Endothelial cell (in vitro differentiated cells): ENCODE measurements at regions not wholly inside any gene's neighbourhood (a gene's known extent, or its start where the extent isn't known, plus 50 kb on each side); places are given as distances from the start of the nearest gene placed in this dataset.

ENCODE experiments used
- DNase-seq: peaks from one replicate; pipeline ENCODE4 v3.0.0; 2021; ENCODE audit warnings: low spot score
- H3K27ac Mint-ChIP-seq: one replicate; pipeline ENCODE4 v1.8.0; 2021; ENCODE audit warnings: mixed read lengths, inconsistent platforms; ENCODE audit not compliant: unreplicated experiment
- H3K27me3 Mint-ChIP-seq: one replicate; pipeline ENCODE4 v1.8.0; 2021; ENCODE audit warnings: mild to moderate bottlenecking, moderate library complexity, mixed read lengths, inconsistent platforms; ENCODE audit not compliant: unreplicated experiment
- H3K36me3 Mint-ChIP-seq: one replicate; pipeline ENCODE4 v1.8.0; 2021; ENCODE audit warnings: mild to moderate bottlenecking, low read depth, mixed read lengths, inconsistent platforms; ENCODE audit not compliant: unreplicated experiment
- H3K4me1 Mint-ChIP-seq: one replicate; pipeline ENCODE4 v1.8.0; 2021; ENCODE audit warnings: mild to moderate bottlenecking, mixed read lengths, inconsistent platforms; ENCODE audit not compliant: unreplicated experiment
- H3K4me3 Mint-ChIP-seq: one replicate; pipeline ENCODE4 v1.8.0; 2021; ENCODE audit warnings: mild to moderate bottlenecking, mixed read lengths, inconsistent platforms; ENCODE audit not compliant: unreplicated experiment
- H3K9me3 Mint-ChIP-seq: one replicate; pipeline ENCODE4 v1.8.0; 2021; ENCODE audit warnings: mixed read lengths, inconsistent platforms; ENCODE audit not compliant: unreplicated experiment
- CTCF ChIP-seq: fragments of 200-600 bp; sonication (generic); IDR thresholded peaks from one replicate; pipeline ENCODE4 v1.5.0; 2021; ENCODE audit warnings: antibody characterized with exemption; ENCODE audit not compliant: unreplicated experiment

- peaks cover 8% of the 10 kb centered on the region for H3K4me1 Mint-ChIP-seq
- H3K4me3 Mint-ChIP-seq = no peak overlapping the region
- TF ChIP-seq CTCF = no peak
- no peaks in the 10 kb centered on the region for H3K9me3 Mint-ChIP-seq
- no peaks in the 10 kb centered on the region for H3K27me3 Mint-ChIP-seq
- no peak for DNase-seq
- H3K36me3 Mint-ChIP-seq = no peaks in the 10 kb centered on the region
- H3K27ac Mint-ChIP-seq = no peak overlapping the region
These were observed 115.0 kb upstream of the PTPRG start for GRCh38 chr3:61446341-61446740.

DNA sequence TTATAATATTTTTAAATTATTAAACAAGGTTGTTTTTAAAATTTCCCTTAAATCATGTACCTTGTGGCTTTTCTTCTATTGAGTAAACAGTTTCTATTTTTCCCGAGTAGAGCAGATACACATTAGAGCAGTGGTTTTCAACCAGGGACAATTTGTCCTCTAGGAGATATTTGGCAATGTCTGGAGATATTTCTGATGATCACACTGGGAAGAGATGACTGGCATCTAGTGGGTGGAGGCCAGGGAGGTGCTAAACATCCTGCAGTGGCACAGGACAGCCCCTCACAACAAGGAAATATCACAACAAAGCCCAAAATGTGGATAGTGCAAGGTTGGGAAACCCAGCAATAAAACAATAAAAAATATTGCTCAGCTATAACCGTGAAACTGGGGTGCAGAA lies 113.0 kb upstream of the PTPRG start:
- Mint-ChIP-seq H3K36me3 (no peaks in the 10 kb centered on the region), H3K27me3 (peaks cover 2% of the 10 kb centered on the region), H3K4me1 (peaks cover 8% of the 10 kb centered on the region), H3K4me3 (no peak overlapping the region), H3K9me3 (no peaks in the 10 kb centered on the region), H3K27ac (no peak overlapping the region)
- no peak for TF ChIP-seq CTCF
- no peak for DNase-seq

GRCh38 chr3:61449327-61450040 lies 111.9 kb upstream of the PTPRG start:
- TF ChIP-seq CTCF = no peak
- Mint-ChIP-seq H3K9me3 (no peaks in the 10 kb centered on the region), H3K36me3 (no peaks in the 10 kb centered on the region), H3K27me3 (peaks cover 2% of the 10 kb centered on the region), H3K27ac (no peak overlapping the region), H3K4me3 (no peak overlapping the region), H3K4me1 (peaks cover 8% of the 10 kb centered on the region)
- DNase-seq = no peak

DNA sequence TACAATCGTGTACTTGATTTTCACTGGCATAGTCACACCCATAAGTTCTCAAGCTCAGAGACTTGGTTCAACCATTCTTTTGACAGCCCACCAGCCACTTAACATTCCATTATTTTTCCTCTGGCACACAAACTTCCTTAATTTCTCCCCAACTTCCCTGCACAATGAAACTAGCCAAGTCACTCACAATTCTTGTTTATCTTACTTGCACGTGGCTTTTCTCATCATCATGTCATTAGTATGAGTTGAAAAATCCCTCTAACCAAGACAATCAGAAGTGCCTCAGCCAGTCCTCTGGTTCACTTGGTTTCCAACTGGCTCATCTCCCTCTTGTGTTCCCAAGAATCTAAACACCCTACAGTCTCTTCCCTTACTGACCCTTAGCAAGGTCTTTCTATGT lies 110.5 kb upstream of the PTPRG start:
- peaks cover 2% of the 10 kb centered on the region for H3K27me3 Mint-ChIP-seq
- H3K4me3 Mint-ChIP-seq = no peak overlapping the region
- H3K27ac Mint-ChIP-seq = no peak overlapping the region
- H3K36me3 Mint-ChIP-seq = no peaks in the 10 kb centered on the region
- H3K4me1 Mint-ChIP-seq = peaks cover 8% of the 10 kb centered on the region
- H3K9me3 Mint-ChIP-seq = no peaks in the 10 kb centered on the region
- no peak for TF ChIP-seq CTCF
- DNase-seq = no peak

- TF ChIP-seq CTCF = no peak
- H3K4me3 Mint-ChIP-seq = no peak overlapping the region
- no peaks in the 10 kb centered on the region for H3K36me3 Mint-ChIP-seq
- no peak for DNase-seq
- no peaks in the 10 kb centered on the region for H3K9me3 Mint-ChIP-seq
- H3K27me3 Mint-ChIP-seq = peaks cover 2% of the 10 kb centered on the region
- no peak overlapping the region for H3K27ac Mint-ChIP-seq
- peaks cover 9% of the 10 kb centered on the region for H3K4me1 Mint-ChIP-seq
These were observed 109.5 kb upstream of the PTPRG start for GRCh38 chr3:61451841-61452240.
